ENCODE measurements at regions not wholly inside any gene's neighbourhood (a gene's known extent, or its start where the extent isn't known, plus 50 kb on each side); places are given as distances from the start of the nearest gene placed in this dataset.

DNA sequence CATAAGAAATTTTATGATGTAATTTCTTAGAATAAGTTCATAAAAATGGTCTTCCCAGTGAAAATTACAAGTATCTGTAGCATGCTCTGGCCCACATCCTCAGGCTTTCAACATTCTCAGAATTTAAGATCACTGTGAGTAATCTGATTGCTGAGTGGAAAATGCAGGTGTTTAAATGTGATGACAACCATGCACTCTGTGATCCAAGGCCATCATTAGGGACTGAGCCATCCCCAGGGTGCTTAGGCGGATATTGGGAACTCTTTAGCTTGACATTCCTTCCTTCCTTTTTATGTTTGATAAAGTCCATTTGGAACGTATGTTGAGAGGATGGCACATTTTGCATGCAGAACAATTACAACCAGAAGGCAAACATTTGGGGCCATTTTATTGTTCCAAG lies 95.5 kb downstream of the ARL4C start:
- Histone ChIP-seq H3K14ac (ENCODE audit: insufficient read depth, low read length) (no peak overlapping the region), H2BK120ac (ENCODE audit: low read depth, low read length, poor library complexity, severe bottlenecking) (no peak overlapping the region), H3K4ac (ENCODE audit: low read depth, low read length) (no peak overlapping the region), H3K56ac (ENCODE audit: insufficient read length, low read depth, low read length) (no peak overlapping the region), H4K91ac (ENCODE audit: insufficient read length, low read depth, low read length) (no peak overlapping the region), H3K79me2 (ENCODE audit: insufficient read depth, low read length) (no peaks in the 10 kb centered on the region), H3K23me2 (ENCODE audit: insufficient read length, low read depth, low read length, poor library complexity, severe bottlenecking) (no peaks in the 10 kb centered on the region), H3K4me1 (ENCODE audit: insufficient read depth, low read length) (no peaks in the 10 kb centered on the region), H4K20me1 (ENCODE audit: control insufficient read depth, insufficient read depth, insufficient read length) (no peaks in the 10 kb centered on the region), H3K9me3 (ENCODE audit: control insufficient read depth, low read depth, low read length) (no peaks in the 10 kb centered on the region), H2AFZ (ENCODE audit: low read length) (no peak overlapping the region), H3K4me2 (ENCODE audit: insufficient read depth, insufficient read length, low read length) (no peak overlapping the region), H3K79me1 (ENCODE audit: insufficient read depth, low read depth, low read length, poor library complexity, severe bottlenecking) (no peaks in the 10 kb centered on the region), H2BK12ac (ENCODE audit: insufficient read length, low read depth, low read length) (no peak overlapping the region), H3K27ac (ENCODE audit: insufficient read length, low read depth, low read length) (no peak overlapping the region), H2BK5ac (ENCODE audit: insufficient read length, low read length) (no peak overlapping the region), H4K8ac (replicated peaks; ENCODE audit: insufficient read length, low read depth, low read length) (no peak overlapping the region), H4K5ac (ENCODE audit: insufficient read length, low read depth, low read length) (no peak overlapping the region), H3K18ac (ENCODE audit: insufficient read length, low read depth, low read length) (no peak overlapping the region), H3K23ac (ENCODE audit: insufficient read length, low read depth, low read length) (no peak overlapping the region), H3K27me3 (ENCODE audit: insufficient read depth, low read length) (no peaks in the 10 kb centered on the region), H2AK5ac (ENCODE audit: insufficient read length, low read length) (no peak overlapping the region), H3T11ph (ENCODE audit: low read length) (no peak overlapping the region), H3K9ac (ENCODE audit: extremely low read depth, insufficient read length, low read length) (no peak overlapping the region), H2BK20ac (ENCODE audit: low read depth, low read length, poor library complexity, severe bottlenecking) (no peak overlapping the region), H2BK15ac (ENCODE audit: low read depth, low read length) (no peak overlapping the region)
- Mint-ChIP-seq H3K4me1 (peaks cover 3 to 5% of the 10 kb centered on the region in 2 experiments; a peak in 1 of 4 replicates), H3K27ac (no peak overlapping the region), H3K27me3 (ENCODE audit: low read depth) (peaks cover 55% of the 10 kb centered on the region), H3K4me3 (no peak overlapping the region), H3K36me3 (ENCODE audit: insufficient read depth in 1 of 3, low read depth in 3 of 3) (no peaks in the 10 kb centered on the region; a peak in 1 of 7 replicates), H3K9me3 (no peaks in the 10 kb centered on the region; a peak in 1 of 5 replicates)
- DNase-seq: no peak
- WGBS (ENCODE audit: extremely low coverage, insufficient read length, low lambda C conversion rate): no CpG with 5 or more reads among the region's 2 CpGs
- TF ChIP-seq, protein P1, sequence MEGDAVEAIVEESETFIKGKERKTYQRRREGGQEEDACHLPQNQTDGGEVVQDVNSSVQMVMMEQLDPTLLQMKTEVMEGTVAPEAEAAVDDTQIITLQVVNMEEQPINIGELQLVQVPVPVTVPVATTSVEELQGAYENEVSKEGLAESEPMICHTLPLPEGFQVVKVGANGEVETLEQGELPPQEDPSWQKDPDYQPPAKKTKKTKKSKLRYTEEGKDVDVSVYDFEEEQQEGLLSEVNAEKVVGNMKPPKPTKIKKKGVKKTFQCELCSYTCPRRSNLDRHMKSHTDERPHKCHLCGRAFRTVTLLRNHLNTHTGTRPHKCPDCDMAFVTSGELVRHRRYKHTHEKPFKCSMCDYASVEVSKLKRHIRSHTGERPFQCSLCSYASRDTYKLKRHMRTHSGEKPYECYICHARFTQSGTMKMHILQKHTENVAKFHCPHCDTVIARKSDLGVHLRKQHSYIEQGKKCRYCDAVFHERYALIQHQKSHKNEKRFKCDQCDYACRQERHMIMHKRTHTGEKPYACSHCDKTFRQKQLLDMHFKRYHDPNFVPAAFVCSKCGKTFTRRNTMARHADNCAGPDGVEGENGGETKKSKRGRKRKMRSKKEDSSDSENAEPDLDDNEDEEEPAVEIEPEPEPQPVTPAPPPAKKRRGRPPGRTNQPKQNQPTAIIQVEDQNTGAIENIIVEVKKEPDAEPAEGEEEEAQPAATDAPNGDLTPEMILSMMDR (conservative IDR thresholded peaks at IDR 0.05): no peak

Data from H9 (cell line).